NCI-H1417 treated with DMSO at 0.1 percent for 48 hours (cell line): ENCODE measurements at regions not wholly inside any gene's neighbourhood (a gene's known extent, or its start where the extent isn't known, plus 50 kb on each side); places are given as distances from the start of the nearest gene placed in this dataset.
"Not testable (repeated sequence)": the region's sequence is repeated elsewhere in the genome, so short reads cannot be mapped to it uniquely, and the experiment has no call there.

ENCODE experiments used
- DNase-seq: peaks from one replicate; lab custom pipeline; 2025; lab: John Stamatoyannopoulos, UW

GRCh38 chr6:95660544-95660943, 83.2 kb downstream of the MANEA start:
- DNase-seq: no peak

- DNase-seq: no peak
Measured at GRCh38 chr6:95670011-95670463, 92.7 kb downstream of the MANEA start.

GRCh38 chr6:95676011-95676628, 98.8 kb downstream of the MANEA start:
- no peak for DNase-seq

GRCh38 chr6:95679981-95680380, 102.6 kb downstream of the MANEA start:
- DNase-seq: no peak

- DNase-seq: no peak
Measured at GRCh38 chr6:95681736-95682135, 104.4 kb downstream of the MANEA start.

GRCh38 chr6:95682476-95682875, 105.1 kb downstream of the MANEA start:
- no peak for DNase-seq

GRCh38 chr6:95685822-95686221, 108.5 kb downstream of the MANEA start:
- DNase-seq: no peak

- DNase-seq: no peak
Measured at GRCh38 chr6:95686272-95686671, 108.9 kb downstream of the MANEA start.

- no peak for DNase-seq
Measured at GRCh38 chr6:95686895-95687294, 109.6 kb downstream of the MANEA start.

GRCh38 chr6:95687839-95688238, 110.5 kb downstream of the MANEA start:
- DNase-seq: no peak

- no peak for DNase-seq
Measured at GRCh38 chr6:95690328-95690727, 113.0 kb downstream of the MANEA start.

- no peak for DNase-seq
Measured at GRCh38 chr6:95693108-95693507, 115.8 kb downstream of the MANEA start.

GRCh38 chr6:95698271-95698670, 120.9 kb downstream of the MANEA start:
- DNase-seq: no peak

- DNase-seq: no peak
Measured at GRCh38 chr6:95723638-95724037, 146.3 kb downstream of the MANEA start.

GRCh38 chr6:95725344-95725743, 148.0 kb downstream of the MANEA start:
- no peak for DNase-seq

GRCh38 chr6:95740157-95740556, 162.8 kb downstream of the MANEA start:
- DNase-seq: no peak

GRCh38 chr6:95741045-95741444, 163.7 kb downstream of the MANEA start:
- no peak for DNase-seq

GRCh38 chr6:95742767-95743289, 165.5 kb downstream of the MANEA start:
- DNase-seq: no peak

- no peak for DNase-seq
Measured at GRCh38 chr6:95743591-95743990, 166.3 kb downstream of the MANEA start.

- DNase-seq: not testable (repeated sequence)
Measured at GRCh38 chr6:95758236-95759069, 181.1 kb downstream of the MANEA start.

GRCh38 chr6:95767897-95768463, 190.6 kb downstream of the MANEA start:
- DNase-seq: no peak

- DNase-seq: no peak
Measured at GRCh38 chr6:95768539-95768938, 191.2 kb downstream of the MANEA start.

- no peak for DNase-seq
Measured at GRCh38 chr6:95777338-95777737, 200.0 kb downstream of the MANEA start.
